ENCODE measurements at regions not wholly inside any gene's neighbourhood (a gene's known extent, or its start where the extent isn't known, plus 50 kb on each side); places are given as distances from the start of the nearest gene placed in this dataset.

DNA sequence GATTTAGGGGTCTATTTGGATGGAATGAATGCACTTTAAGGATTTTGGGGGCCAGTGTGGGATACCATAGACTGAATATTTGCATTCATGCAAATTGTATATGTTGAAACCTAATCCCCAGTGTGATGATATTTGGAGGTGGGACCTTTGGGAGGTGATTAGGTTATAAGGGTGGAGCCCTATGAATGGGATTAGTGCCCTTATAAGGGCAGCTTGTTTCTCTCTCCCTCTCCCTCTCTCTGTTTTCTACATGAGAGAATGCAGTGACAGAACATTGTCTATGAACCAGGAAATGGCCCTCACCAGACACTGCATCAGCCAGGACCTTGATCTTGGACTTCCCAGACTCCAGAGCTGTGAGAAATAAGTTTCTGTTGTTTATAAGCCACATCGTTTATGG lies 166.1 kb downstream of the MED10 start:
- Histone ChIP-seq H3K9me3 (ENCODE audit: control insufficient read depth, insufficient read depth, low read length) (no peaks in the 10 kb centered on the region), H3K36me3 (ENCODE audit: insufficient read depth, low read length) (no peaks in the 10 kb centered on the region), H3K4me1 (ENCODE audit: insufficient read depth, low read length) (no peaks in the 10 kb centered on the region), H3K9ac (ENCODE audit: low read depth, low read length) (no peak overlapping the region)

DNA sequence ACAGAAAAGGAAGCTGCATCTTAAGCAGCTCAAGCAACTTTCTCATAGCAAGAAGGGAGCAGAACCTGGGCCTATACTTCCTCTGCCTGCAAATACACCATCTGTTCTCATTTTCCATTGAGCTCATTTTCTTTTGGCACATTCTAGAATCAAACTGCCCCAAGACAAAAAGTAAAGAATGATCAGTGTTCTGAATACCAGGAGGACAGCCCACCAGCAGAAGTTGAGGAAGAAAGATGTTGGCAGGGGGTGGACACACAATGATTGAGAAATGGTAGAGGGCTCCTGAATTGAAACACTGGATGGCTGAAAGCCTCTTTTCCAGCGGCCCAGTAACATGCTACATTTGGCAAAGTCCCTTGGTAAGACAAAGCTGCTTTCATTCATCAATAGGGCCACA lies 171.8 kb downstream of the MED10 start:
- Histone ChIP-seq H3K9me3 (ENCODE audit: control insufficient read depth, insufficient read depth, low read length) (no peaks in the 10 kb centered on the region), H3K9ac (ENCODE audit: low read depth, low read length) (no peak overlapping the region), H3K36me3 (ENCODE audit: insufficient read depth, low read length) (no peaks in the 10 kb centered on the region), H3K4me1 (ENCODE audit: insufficient read depth, low read length) (0 out of 2 replicates have a peak, but pooled peaks cover 3% of the 10 kb centered on the region)

DNA sequence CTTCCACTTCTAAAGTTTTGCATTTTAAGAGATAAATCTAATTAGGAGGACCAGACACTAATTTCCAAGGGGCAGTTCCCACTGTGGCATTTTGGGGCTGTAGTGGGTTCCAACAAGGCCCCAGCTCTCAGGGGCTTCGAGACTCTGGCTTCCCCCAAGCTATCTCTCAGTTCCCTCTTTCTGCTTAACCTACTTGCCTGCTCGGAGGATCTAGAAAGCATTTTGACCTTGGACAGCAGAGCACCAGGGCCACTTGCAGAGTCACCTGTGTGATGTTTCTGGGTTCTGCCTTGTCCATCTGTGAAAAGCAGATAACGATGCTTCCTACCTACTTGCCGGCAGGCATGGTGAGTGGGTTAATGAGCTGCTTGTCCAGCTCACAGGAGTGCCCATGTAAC lies 175.4 kb downstream of the MED10 start:
- H3K36me3 ChIP-seq (ENCODE audit: insufficient read depth, low read length), result no peaks in the 10 kb centered on the region
- no peak overlapping the region for H3K9ac ChIP-seq (ENCODE audit: low read depth, low read length)
- 0 out of 2 replicates have a peak, but pooled peaks cover 3% of the 10 kb centered on the region for H3K4me1 ChIP-seq (ENCODE audit: insufficient read depth, low read length)
- H3K9me3 ChIP-seq (ENCODE audit: control insufficient read depth, insufficient read depth, low read length), result no peaks in the 10 kb centered on the region; the same call in 1 of the 2 replicates

DNA sequence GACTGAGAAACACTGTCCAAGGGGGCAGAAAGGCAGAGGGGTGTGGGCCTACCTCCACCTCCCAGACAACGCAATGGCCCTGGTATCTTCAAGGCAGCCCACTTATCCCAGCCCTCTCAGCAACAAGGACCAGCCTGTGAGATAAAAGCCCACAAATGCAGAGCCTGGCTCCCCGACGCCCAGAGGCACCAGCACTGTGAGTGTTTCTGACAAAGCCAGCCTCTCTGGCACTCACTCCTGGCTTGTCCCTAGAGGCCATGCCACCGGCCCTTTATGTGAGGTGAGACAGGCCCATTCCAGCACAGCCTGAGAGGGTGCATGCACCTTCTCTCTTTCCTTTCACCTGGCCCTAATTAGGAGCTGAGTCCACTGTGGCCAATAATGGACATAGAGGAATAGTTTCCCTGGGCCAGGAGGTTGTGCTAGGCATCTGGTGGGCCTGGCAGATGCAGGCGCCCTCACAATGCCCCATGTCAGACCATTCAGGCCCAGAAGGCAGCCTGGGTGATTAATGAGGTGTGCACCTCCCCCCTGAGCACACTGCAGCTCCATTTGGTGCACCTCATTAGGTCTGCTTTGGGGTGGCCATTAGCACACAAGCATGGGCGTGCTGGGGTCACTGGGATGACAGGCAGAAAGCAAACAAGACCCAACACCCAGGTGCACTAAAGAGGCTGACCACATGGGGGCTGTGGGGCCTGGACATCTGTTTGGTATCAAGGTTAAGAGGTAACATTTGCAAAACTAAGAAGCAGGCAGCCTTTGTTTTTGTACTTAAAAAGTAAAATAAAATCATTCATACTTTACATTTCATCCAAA lies 176.0 kb downstream of the MED10 start:
- Histone ChIP-seq H3K9ac (ENCODE audit: low read depth, low read length) (no peak overlapping the region), H3K36me3 (ENCODE audit: insufficient read depth, low read length) (no peaks in the 10 kb centered on the region), H3K9me3 (ENCODE audit: control insufficient read depth, insufficient read depth, low read length) (no peaks in the 10 kb centered on the region; the same call in 1 of the 2 replicates), H3K4me1 (ENCODE audit: insufficient read depth, low read length) (0 out of 2 replicates have a peak, but pooled peaks cover 3% of the 10 kb centered on the region)

DNA sequence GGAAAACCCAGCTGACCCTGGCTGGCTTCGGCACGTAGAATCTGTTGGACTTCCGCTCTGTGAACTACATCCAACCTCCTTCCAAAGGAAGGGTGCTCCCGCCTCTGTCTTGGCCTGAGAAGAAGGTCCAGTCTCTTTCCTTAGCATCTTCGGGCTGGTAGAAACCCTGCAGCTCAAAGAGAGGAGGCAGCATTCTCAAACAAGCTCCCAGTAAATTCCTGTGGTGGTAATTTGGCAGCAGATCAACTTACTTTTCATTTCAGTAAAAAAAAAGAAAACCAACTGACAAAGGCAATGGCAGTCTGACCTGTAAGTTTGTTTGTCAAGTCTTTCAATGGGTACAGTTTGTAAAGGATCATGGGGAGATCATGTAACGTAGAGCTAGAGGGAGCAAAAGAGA lies 176.7 kb downstream of the MED10 start:
- no peak overlapping the region for H3K9ac ChIP-seq (ENCODE audit: low read depth, low read length)

DNA sequence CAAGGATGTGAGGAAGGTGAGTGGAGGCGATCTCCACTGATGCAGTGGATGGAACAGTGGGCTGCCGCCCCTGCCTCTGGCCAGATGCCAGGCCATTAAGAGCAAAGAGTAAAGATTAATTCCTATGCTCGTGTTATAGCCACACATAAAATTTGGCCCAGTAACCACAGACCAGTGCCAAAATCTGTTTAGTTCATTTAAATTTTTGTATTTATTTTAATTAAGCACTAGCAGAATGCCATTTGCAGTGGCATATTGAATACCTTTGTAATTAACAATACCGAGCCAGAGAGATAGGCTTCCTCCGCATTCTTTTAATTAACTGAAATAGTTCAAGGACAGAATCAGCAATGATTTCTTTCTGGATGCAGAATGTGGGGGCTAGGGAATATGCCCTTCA lies 179.8 kb downstream of the MED10 start:
- peaks cover 9% of the 10 kb centered on the region; the same call in 1 of the 2 replicates for H3K4me1 ChIP-seq (ENCODE audit: insufficient read depth, low read length)
- H3K36me3 ChIP-seq (ENCODE audit: insufficient read depth, low read length), result no peaks in the 10 kb centered on the region
- no peaks in the 10 kb centered on the region; the same call in 1 of the 2 replicates for H3K9me3 ChIP-seq (ENCODE audit: control insufficient read depth, insufficient read depth, low read length)
- H3K9ac ChIP-seq (ENCODE audit: low read depth, low read length), result no peak overlapping the region

More for the DNA sequence above, 176.7 kb downstream of the MED10 start:
- Histone ChIP-seq H3K36me3 (ENCODE audit: insufficient read depth, low read length) (no peaks in the 10 kb centered on the region), H3K9me3 (ENCODE audit: control insufficient read depth, insufficient read depth, low read length) (no peaks in the 10 kb centered on the region; the same call in 1 of the 2 replicates), H3K4me1 (ENCODE audit: insufficient read depth, low read length) (0 out of 2 replicates have a peak, but pooled peaks cover 3% of the 10 kb centered on the region)

DNA sequence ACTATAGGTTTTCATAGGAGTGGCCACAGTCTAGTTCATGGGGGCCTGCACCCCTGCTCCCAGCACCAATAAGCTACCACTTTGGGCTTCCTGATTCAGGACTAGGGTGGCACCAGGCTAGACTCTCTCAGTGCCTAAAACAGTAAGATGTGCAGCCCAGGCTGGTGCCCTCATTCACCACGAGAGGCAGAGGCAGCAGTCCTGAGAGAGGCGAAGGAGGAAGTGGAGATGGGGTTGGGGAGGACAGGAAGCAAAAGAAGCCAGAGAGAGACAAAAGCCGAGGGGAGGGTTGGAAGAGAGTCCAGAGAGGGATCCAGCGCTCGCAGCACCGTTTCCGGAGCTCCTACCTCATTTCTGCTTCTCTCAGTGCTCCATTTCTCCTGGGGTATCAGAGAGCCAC lies 180.9 kb downstream of the MED10 start:
- H3K4me1 ChIP-seq (ENCODE audit: insufficient read depth, low read length), result peaks cover 6% of the 10 kb centered on the region; the same call in 1 of the 2 replicates
- H3K9ac ChIP-seq (ENCODE audit: low read depth, low read length), result no peak overlapping the region
- H3K9me3 ChIP-seq (ENCODE audit: control insufficient read depth, insufficient read depth, low read length), result no peaks in the 10 kb centered on the region; the same call in 1 of the 2 replicates
- H3K36me3 ChIP-seq (ENCODE audit: insufficient read depth, low read length), result no peaks in the 10 kb centered on the region

DNA sequence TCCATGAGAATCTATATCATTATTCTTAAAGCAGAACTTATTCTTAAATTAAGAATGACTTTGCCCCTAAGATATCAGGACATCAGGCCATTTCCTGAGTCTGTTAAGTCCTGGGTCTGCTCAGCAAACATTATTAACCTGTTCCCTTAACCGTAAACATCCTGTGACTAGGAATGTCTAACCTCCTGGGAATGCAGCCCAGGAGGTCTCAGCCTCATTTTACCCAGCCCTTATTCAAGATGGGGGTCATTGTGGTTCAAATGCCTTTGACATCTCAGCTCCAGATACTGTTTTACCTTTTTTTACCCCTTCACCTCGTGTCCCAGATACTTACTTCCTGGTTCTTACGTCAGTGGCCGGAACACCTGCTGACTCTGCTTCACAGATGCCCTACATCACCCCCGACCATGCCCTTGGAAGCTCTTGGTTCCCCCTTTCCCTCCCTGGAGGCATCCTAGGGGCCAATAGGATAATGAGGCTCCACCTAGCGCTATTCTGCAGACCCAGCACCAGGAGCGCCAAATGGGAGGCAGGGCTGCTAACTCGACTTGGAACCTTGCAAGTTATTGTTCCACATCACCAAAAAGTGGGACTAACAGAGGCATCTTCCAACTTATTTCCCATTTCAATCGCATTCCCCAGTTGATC lies 182.5 kb downstream of the MED10 start:
- H3K9me3 ChIP-seq (ENCODE audit: control insufficient read depth, insufficient read depth, low read length), result no peaks in the 10 kb centered on the region; the same call in 1 of the 2 replicates
- H3K9ac ChIP-seq (ENCODE audit: low read depth, low read length), result no peak overlapping the region
- H3K36me3 ChIP-seq (ENCODE audit: insufficient read depth, low read length), result no peaks in the 10 kb centered on the region
- peaks cover 6% of the 10 kb centered on the region; the same call in 1 of the 2 replicates for H3K4me1 ChIP-seq (ENCODE audit: insufficient read depth, low read length)

DNA sequence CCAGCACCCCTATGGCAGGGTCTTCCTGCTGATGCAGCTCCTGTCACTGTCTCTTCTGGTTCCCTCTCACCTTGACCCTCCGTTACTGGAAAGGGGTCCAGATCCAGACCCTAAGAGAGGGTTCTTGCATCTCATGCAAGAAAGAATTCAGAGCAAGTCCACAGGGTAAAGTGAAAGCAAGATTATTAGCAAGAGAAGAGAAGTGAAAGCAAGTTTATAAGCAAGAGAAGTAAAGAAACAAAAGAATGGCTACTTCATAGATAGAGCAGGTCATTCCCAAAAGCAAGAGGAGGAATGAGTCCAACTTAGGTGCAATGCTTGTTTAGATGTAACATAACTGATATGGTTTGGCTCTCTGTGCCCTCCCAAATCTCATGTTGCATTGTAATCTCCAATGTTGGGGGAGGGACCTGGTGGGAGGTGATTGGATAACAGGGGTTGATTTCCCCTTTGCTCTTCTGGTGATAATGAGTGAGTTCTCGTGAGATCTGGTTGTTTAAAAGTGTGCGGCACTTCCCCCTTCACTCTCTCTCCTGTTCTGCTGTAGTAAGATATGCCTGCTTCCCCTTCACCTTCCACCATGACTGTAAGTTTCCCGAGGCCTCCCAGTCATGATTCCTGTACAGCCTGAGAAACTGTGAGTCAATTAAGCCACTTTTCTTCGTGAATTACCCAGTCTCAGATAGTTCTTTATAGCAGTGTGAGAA lies 183.3 kb downstream of the MED10 start:
- H3K9ac ChIP-seq (ENCODE audit: low read depth, low read length), result no peak overlapping the region
- no peaks in the 10 kb centered on the region; the same call in 1 of the 2 replicates for H3K9me3 ChIP-seq (ENCODE audit: control insufficient read depth, insufficient read depth, low read length)
- no peaks in the 10 kb centered on the region for H3K36me3 ChIP-seq (ENCODE audit: insufficient read depth, low read length)
- peaks cover 6% of the 10 kb centered on the region; the same call in 1 of the 2 replicates for H3K4me1 ChIP-seq (ENCODE audit: insufficient read depth, low read length)

DNA sequence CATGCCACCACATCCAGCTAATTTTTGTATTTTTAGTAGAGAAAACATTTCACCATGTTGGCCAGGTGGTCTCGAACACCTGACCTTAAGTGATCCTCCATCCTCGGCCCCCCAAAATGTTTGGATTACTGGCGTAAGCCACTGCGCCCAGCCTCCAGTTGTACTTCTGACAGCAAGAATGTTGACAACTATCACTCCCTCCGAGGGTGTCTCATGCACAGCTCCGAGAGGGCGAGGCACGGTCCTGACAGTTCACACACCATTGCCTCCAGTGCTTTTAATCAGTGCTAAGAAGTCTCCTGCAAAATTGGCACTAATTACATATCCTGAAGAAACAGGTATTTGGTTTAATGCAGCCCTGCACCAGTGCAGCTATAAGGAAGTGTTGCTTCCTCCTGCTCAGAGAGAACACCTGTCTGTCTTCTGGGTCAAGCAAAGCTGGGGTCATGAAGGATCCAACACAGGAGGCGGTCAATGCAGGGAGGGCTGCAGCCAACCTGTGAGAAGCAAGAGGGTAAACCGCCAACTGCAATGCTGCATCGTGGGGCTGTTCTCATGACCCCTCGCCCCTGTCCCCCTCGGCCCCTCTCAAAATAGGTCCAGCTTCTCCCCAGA lies 184.0 kb downstream of the MED10 start:
- H3K9me3 ChIP-seq (ENCODE audit: control insufficient read depth, insufficient read depth, low read length), result no peaks in the 10 kb centered on the region
- peaks cover 6% of the 10 kb centered on the region; the same call in 1 of the 2 replicates for H3K4me1 ChIP-seq (ENCODE audit: insufficient read depth, low read length)
- H3K36me3 ChIP-seq (ENCODE audit: insufficient read depth, low read length), result no peaks in the 10 kb centered on the region
- no peak overlapping the region for H3K9ac ChIP-seq (ENCODE audit: low read depth, low read length)

DNA sequence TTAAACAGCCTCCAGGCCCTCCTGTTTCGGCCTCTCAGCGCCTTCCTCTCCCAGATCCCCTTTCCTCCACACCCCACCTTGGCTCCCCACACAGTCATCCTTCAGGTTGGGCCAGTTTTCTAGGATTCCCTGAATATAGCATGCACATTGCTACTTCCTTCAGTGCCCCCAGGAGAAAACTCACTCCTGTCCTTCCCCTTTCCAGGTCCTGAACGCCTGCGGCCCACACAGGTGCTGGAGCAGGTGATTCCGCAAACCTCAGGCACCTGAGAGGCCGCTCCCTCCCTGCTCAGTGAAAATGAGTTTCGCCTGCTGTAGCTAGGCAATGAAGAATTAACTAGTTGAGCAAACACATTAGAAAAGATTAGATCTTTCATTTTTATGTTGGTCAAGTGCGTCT lies 185.0 kb downstream of the MED10 start:
- Histone ChIP-seq H3K4me1 (ENCODE audit: insufficient read depth, low read length) (peaks cover 6% of the 10 kb centered on the region; the same call in 1 of the 2 replicates), H3K36me3 (ENCODE audit: insufficient read depth, low read length) (no peaks in the 10 kb centered on the region), H3K9me3 (ENCODE audit: control insufficient read depth, insufficient read depth, low read length) (no peaks in the 10 kb centered on the region), H3K9ac (ENCODE audit: low read depth, low read length) (no peak overlapping the region)

DNA sequence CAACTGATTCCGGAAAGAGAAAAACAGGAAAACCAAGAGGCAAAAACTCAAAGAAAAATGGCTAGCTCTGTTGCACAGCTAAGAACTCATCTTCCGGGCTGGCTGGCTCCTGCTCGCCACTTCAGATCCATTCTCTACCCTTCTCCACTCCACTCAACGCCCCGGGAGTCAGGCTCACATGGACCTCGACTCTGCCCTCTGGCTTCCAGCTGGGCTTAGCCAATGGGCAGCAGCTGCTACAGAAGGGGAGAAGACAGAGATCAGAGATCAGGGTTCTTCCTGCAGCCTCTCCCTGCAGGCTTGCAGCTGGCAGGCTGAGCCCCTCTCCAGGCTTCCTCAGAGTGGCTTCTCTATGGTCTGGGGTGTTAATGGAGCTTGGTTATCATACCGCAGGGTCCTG lies 187.5 kb downstream of the MED10 start:
- no peaks in the 10 kb centered on the region for H3K9me3 ChIP-seq (ENCODE audit: control insufficient read depth, insufficient read depth, low read length)
- no peak overlapping the region for H3K9ac ChIP-seq (ENCODE audit: low read depth, low read length)
- H3K4me1 ChIP-seq (ENCODE audit: insufficient read depth, low read length), result peaks cover 3% of the 10 kb centered on the region; the same call in 1 of the 2 replicates
- H3K36me3 ChIP-seq (ENCODE audit: insufficient read depth, low read length), result no peaks in the 10 kb centered on the region

DNA sequence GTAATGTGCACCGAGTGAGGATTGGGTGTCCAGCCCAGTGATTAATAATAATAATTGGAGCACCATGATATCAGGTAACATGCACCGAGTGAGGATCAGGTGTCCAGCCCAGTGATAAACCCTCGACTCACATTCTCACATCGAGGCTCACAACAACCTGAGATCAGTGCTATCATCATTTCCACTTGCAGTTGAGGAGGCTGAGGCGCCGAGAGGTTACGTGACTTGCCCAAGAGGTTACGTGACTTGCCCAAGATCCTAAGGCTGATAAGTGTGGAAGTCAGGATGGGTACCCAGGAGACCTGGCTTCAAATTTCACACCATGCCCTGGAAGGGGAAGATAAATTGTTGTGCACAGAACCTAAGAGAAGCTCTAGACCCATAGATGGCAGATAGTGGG lies 189.4 kb downstream of the MED10 start:
- Histone ChIP-seq H3K4me1 (ENCODE audit: insufficient read depth, low read length) (no peaks in the 10 kb centered on the region), H3K9ac (ENCODE audit: low read depth, low read length) (no peak overlapping the region), H3K9me3 (ENCODE audit: control insufficient read depth, insufficient read depth, low read length) (no peaks in the 10 kb centered on the region), H3K36me3 (ENCODE audit: insufficient read depth, low read length) (no peaks in the 10 kb centered on the region)

DNA sequence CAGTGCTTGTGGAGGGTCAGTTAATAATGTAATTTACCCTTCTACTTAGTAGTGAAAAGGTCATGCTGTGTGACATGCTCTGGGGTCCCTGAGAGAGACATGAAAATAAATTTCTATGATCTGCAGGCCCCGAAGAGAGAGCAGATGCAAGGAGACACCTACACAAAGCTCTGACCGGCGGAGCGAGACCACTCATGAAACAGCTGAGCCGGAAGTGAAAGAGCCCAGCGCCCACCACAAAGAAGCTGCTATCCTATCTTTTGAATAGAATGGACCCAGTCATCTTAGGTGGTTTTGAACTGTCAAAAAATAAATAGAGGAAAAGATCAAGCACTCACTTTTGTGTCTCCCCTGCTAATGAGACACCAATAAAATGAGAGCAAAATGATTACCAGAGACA lies 190.0 kb downstream of the MED10 start:
- Histone ChIP-seq H3K36me3 (ENCODE audit: insufficient read depth, low read length) (no peaks in the 10 kb centered on the region), H3K9me3 (ENCODE audit: control insufficient read depth, insufficient read depth, low read length) (no peaks in the 10 kb centered on the region), H3K4me1 (ENCODE audit: insufficient read depth, low read length) (no peaks in the 10 kb centered on the region), H3K9ac (ENCODE audit: low read depth, low read length) (no peak overlapping the region)
